Breast epithelium (tissue), 4 donors: ENCODE measurements at regions not wholly inside any gene's neighbourhood (a gene's known extent, or its start where the extent isn't known, plus 50 kb on each side); places are given as distances from the start of the nearest gene placed in this dataset.

Source experiments
- DNase-seq, 2 donors: peaks; one replicate each; pipeline ENCODE4 v3.0.0-alpha.2; 2019; ENCODE audit warnings: low spot score in 2 of 2
- H3K27ac ChIP-seq, 2 donors: fragments of 200-600 bp; sonication (generic) in 1 of 2; one replicate each; pipeline ENCODE4 v1.5.1; 2016 to 2019; ENCODE audit warnings: mild to moderate bottlenecking in 1 of 2
- H3K27me3 ChIP-seq, 2 donors: fragments of 200-600 bp; sonication (generic) in 1 of 2; one replicate each; pipeline versions ENCODE4 v1.5.1 to v1.6.0; 2017 to 2019; ENCODE audit warnings: control low read depth in 1 of 2, mild to moderate bottlenecking in 1 of 2
- H3K36me3 ChIP-seq: fragments of 200-600 bp; one replicate; pipeline ENCODE4 v1.5.1; 2019
- H3K4me1 ChIP-seq, 2 donors: fragments of 200-600 bp; sonication (generic); one replicate each; pipeline ENCODE4 v1.5.1; 2016 to 2019; ENCODE audit warnings: control low read depth in 1 of 2
- H3K4me3 ChIP-seq, 3 donors: fragments of 200-600 bp; sonication (generic); 1 replicate in 2 of 3; 2 replicates in 1 of 3; pipeline ENCODE4 v1.5.1; 2016 to 2019; ENCODE audit warnings: mild to moderate bottlenecking in 3 of 3, moderate library complexity in 2 of 3
- H3K9me3 ChIP-seq, 2 donors: fragments of 200-600 bp; sonication (generic) in 1 of 2; one replicate each; pipeline ENCODE4 v1.5.1; 2016 to 2019; ENCODE audit warnings: control low read depth in 1 of 2
- CTCF ChIP-seq, 3 donors: fragments of 450-650 bp; IDR thresholded peaks; one replicate each; pipeline ENCODE4 v1.5.1; 2016 to 2017; ENCODE audit warnings: antibody characterized with exemption in 3 of 3, mild to moderate bottlenecking in 3 of 3, moderate library complexity in 3 of 3
- POLR2A ChIP-seq: fragments of 450-650 bp; IDR thresholded peaks from one replicate; pipeline ENCODE4 v1.6.1; 2016; ENCODE audit warnings: antibody characterized with exemption, mild to moderate bottlenecking, moderate library complexity
- POLR2AphosphoS5 ChIP-seq, 3 donors: sonication (generic); formaldehyde crosslinking; IDR thresholded peaks; one replicate each; pipeline ENCODE4 v1.6.1; 2017; ENCODE audit warnings: antibody characterized with exemption in 3 of 3
- intact Hi-C: fragments of 100-400 bp; cut with DNase I; formaldehyde crosslinking; loops from one replicate; pipeline ENCODE4 v1.15.1; 2023; ENCODE audit warnings: low total_unique reads

GRCh38 chr11:91326751-91327150 lies 897.9 kb upstream of the FAT3 start:
- DNase-seq, result no peak
- no peaks in the 10 kb centered on the region for H3K27me3 ChIP-seq
- H3K4me3 ChIP-seq, result no peak overlapping the region
- no peaks in the 10 kb centered on the region for H3K4me1 ChIP-seq
- TF ChIP-seq POLR2A (no peak), POLR2AphosphoS5 (IDR thresholded peaks at IDR 0.05) (no peak), CTCF (IDR thresholded peaks at IDR 0.05) (no peak)
- peaks cover 5% of the 10 kb centered on the region in 2 donors for H3K9me3 ChIP-seq
- H3K36me3 ChIP-seq, result no peaks in the 10 kb centered on the region
- intact Hi-C loops, result no loop called here
- H3K27ac ChIP-seq, result no peak overlapping the region

GRCh38 chr11:91326280-91326679 lies 898.3 kb upstream of the FAT3 start:
- intact Hi-C loops, result no loop called here
- H3K27me3 ChIP-seq, result no peaks in the 10 kb centered on the region

GRCh38 chr11:91314521-91314920 lies 910.1 kb upstream of the FAT3 start:
- Histone ChIP-seq H3K27me3 (no peaks in the 10 kb centered on the region), H3K4me1 (no peaks in the 10 kb centered on the region), H3K27ac (no peak overlapping the region), H3K9me3 (no peaks in the 10 kb centered on the region), H3K4me3 (no peak overlapping the region), H3K36me3 (no peaks in the 10 kb centered on the region)
- no peak for TF ChIP-seq POLR2A
- TF ChIP-seq CTCF (IDR thresholded peaks at IDR 0.05), result no peak
- TF ChIP-seq POLR2AphosphoS5 (IDR thresholded peaks at IDR 0.05), result no peak
- DNase-seq, result no peak
- intact Hi-C loops, result no loop called here

More at GRCh38 chr11:91326280-91326679, 898.3 kb upstream of the FAT3 start:
- Histone ChIP-seq H3K4me1 (no peaks in the 10 kb centered on the region), H3K9me3 (peaks cover 7% of the 10 kb centered on the region in 2 donors), H3K36me3 (no peaks in the 10 kb centered on the region), H3K4me3 (no peak overlapping the region), H3K27ac (no peak overlapping the region)
- TF ChIP-seq POLR2A, result no peak
- no peak for TF ChIP-seq CTCF (IDR thresholded peaks at IDR 0.05)
- TF ChIP-seq POLR2AphosphoS5 (IDR thresholded peaks at IDR 0.05), result no peak
- no peak for DNase-seq

- no peaks in the 10 kb centered on the region for H3K27me3 ChIP-seq
- no peak for TF ChIP-seq POLR2AphosphoS5 (IDR thresholded peaks at IDR 0.05)
- no peaks in the 10 kb centered on the region for H3K9me3 ChIP-seq
- no peak for DNase-seq
- no peaks in the 10 kb centered on the region for H3K4me1 ChIP-seq
- intact Hi-C loops, result no loop called here
- H3K4me3 ChIP-seq, result no peak overlapping the region
- no peak overlapping the region for H3K27ac ChIP-seq
- no peaks in the 10 kb centered on the region for H3K36me3 ChIP-seq
Measured at GRCh38 chr11:91312541-91312940, 912.1 kb upstream of the FAT3 start.

GRCh38 chr11:91310085-91310484 lies 914.5 kb upstream of the FAT3 start:
- Histone ChIP-seq H3K4me3 (no peak overlapping the region), H3K9me3 (no peaks in the 10 kb centered on the region), H3K4me1 (no peaks in the 10 kb centered on the region), H3K36me3 (no peaks in the 10 kb centered on the region), H3K27me3 (no peaks in the 10 kb centered on the region), H3K27ac (no peak overlapping the region)
- intact Hi-C loops, result no loop called here
- no peak for DNase-seq
- TF ChIP-seq POLR2AphosphoS5 (IDR thresholded peaks at IDR 0.05), result no peak
- no peak for TF ChIP-seq POLR2A
- TF ChIP-seq CTCF (IDR thresholded peaks at IDR 0.05), result no peak

- intact Hi-C loops, result no loop called here
- H3K27me3 ChIP-seq, result no peaks in the 10 kb centered on the region
- H3K4me1 ChIP-seq, result no peaks in the 10 kb centered on the region
- no peak for DNase-seq
- no peak for TF ChIP-seq POLR2A
- TF ChIP-seq CTCF (IDR thresholded peaks at IDR 0.05), result no peak
- TF ChIP-seq POLR2AphosphoS5 (IDR thresholded peaks at IDR 0.05), result no peak
- no peaks in the 10 kb centered on the region for H3K9me3 ChIP-seq
- H3K4me3 ChIP-seq, result no peak overlapping the region
- no peak overlapping the region for H3K27ac ChIP-seq
- H3K36me3 ChIP-seq, result no peaks in the 10 kb centered on the region
Measured at GRCh38 chr11:91308069-91308468, 916.5 kb upstream of the FAT3 start.
